ENCODE measurements at regions not wholly inside any gene's neighbourhood (a gene's known extent, or its start where the extent isn't known, plus 50 kb on each side); places are given as distances from the start of the nearest gene placed in this dataset.
"Not testable (repeated sequence)": the region's sequence is repeated elsewhere in the genome, so short reads cannot be mapped to it uniquely, and the experiment has no call there.

DNA sequence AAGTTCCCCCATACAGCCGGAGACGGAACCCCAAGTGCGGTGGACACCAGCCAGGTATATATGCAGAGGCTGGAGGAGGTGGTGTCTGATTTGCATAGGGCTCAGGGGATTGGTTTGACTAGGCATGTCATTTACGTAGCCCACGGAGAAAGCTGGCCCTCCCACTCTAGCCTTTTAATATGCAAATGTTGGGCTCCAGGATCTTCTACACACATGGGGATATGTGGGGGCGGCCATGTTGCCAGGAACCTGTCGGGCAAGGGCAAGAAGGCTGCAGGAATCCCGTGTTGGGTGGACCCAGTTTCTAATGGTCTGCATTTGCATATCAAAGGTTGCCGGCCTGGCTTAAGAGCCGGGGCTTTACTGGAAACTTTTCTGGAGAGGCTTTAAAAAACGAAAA is 57.4 kb downstream of the FTHL17 start:
- DNase-seq, result not testable (repeated sequence)

- DNase-seq, result no peak
Observed at GRCh38 chrX:31012509-31013025, 59.3 kb downstream of the FTHL17 start.

GRCh38 chrX:31007321-31007720 is 64.5 kb downstream of the FTHL17 start:
- no peak for DNase-seq

DNA sequence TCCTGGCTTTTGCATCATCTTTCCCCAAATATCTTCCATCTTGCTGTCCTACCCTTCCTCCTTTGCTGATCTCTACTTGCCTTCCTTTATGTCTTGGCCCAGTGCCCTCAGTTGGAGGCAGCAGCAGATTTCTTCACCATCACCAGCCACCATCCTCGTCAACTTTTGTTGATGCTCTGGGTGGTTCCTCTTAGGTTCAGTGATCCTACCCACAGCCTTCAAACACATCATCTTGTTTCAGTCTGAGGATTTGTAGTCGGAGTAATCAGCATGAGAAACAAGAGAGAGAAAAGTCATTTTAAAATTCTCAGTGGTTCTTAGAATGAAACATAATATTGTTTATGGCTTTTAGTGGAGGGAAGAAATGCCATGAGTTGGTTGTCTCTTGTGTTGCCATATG is 65.8 kb downstream of the FTHL17 start:
- DNase-seq, result no peak

DNA sequence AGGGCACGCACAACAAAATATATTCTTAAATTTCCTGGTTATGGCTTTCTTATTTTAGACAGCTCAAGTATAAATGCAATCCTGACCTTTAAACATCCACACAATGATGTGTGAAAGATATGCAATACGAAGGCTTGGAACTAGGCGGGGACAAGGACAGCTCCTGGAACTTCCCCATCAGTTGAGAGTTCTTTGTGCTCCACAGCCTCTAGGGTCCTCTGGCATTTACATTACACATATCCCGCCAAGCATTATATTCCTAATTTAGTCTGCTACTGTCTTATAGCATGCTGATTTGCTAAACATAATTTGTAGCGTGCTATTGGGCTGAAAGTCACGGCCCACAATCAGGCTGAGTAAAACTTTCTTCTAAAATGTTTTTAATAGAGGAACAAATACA is 74.4 kb downstream of the FTHL17 start:
- DNase-seq, result no peak

DNA sequence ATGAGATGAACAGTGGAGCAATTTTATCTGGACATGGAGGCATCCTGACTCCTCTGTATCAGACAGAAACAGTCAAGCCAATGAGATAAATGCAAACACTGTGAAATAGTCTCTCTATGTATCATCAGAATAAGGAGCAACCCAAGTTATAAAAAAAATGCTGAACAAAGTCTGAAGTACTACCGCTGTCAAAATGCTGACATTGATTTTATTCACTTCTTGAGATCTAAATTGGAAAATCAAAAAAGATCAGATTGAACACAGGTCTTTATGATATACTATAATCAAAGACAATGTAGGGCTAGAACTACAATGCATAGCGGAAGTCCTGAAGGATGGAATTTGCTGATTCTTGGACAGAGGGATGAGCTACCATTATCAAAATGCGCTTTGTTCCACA is 76.1 kb downstream of the FTHL17 start:
- DNase-seq, result no peak

- no peak for DNase-seq
Observed at GRCh38 chrX:30995060-30995700, 76.7 kb downstream of the FTHL17 start.

- DNase-seq, result not testable (repeated sequence)
Observed at GRCh38 chrX:30994018-30994417, 77.8 kb downstream of the FTHL17 start.

DNA sequence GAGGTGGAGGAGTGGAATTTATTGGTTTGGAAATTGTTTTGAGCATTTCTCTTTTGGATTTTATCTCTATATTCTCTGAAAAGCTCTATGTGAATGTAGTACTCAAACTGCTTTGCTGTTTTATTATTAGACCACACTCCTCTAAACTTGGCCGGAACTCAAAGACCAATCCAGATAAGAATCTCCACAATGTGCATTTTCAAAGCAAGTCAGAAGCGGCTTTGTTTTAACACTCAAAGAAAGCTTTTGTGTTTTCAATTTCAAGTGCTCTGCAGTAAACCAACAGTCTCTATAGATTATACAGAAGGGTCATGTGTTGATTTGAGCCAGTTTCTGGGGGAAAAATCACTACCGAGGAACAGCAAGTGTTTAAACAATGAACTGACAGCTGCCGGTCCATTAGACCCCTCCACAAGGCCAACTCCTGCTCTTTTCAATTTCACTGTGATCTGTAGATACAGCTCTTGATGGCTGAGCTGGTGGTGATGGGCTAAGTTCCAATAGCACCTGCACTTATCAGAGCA is 79.4 kb downstream of the FTHL17 start:
- DNase-seq, result no peak

- no peak for DNase-seq
Observed at GRCh38 chrX:30990361-30990760, 81.5 kb downstream of the FTHL17 start.

- DNase-seq, result no peak
Observed at GRCh38 chrX:30982467-30982866, 89.4 kb downstream of the FTHL17 start.

- no peak for DNase-seq
Observed at GRCh38 chrX:30981968-30982367, 89.9 kb downstream of the FTHL17 start.

DNA sequence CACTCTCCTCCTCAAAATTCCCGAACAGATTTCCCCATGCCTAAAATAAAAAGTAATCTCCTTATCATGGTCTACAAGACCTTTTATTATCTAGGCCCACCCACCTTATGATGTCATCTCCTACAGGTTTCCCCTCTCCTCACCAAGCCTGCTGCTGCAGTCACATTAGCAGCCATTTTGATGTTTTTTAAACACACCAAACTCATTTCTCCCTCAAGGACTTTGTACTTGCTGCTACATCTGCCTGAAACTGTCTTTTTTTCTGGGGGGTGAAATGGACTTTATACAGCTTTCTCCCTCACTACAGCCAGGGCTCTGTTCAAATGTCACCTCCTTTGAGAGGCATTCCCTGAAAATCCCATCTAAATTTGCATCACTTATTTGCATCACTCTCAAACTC is 90.2 kb upstream of the TAB3 start:
- DNase-seq, result no peak

- DNase-seq, result no peak
Observed at GRCh38 chrX:30975467-30975866, 86.4 kb upstream of the TAB3 start.

DNA sequence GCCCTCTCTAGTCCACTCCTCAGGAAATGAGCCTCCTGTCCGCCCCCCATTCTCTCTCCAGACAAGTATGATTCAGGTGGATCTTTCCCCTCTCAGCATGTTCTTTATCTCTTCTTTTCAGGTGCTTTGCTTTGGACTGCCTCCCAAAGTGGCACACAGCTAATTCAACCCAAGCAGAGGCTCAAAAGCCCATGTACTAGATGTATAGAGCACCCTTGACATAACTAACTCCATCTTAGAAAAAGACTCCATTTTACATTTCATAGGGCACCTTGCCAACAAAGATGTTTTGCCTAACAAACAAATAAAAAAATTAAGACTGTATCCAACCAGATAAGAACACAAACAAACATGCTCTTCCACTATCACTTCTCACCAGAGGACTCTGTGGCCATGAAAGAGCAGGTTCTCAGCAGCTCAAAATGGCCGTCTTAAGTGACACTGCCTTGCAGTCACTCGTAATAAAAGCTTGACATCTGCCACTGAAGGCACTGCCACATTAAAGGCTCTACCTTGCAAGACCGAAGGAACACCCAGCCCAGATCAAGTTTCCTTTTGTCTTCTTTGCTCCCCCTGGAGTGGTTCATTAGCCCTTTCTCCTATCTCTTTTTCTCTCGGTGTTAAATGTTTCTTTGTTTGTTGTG is 84.9 kb upstream of the TAB3 start:
- no peak for DNase-seq

DNA sequence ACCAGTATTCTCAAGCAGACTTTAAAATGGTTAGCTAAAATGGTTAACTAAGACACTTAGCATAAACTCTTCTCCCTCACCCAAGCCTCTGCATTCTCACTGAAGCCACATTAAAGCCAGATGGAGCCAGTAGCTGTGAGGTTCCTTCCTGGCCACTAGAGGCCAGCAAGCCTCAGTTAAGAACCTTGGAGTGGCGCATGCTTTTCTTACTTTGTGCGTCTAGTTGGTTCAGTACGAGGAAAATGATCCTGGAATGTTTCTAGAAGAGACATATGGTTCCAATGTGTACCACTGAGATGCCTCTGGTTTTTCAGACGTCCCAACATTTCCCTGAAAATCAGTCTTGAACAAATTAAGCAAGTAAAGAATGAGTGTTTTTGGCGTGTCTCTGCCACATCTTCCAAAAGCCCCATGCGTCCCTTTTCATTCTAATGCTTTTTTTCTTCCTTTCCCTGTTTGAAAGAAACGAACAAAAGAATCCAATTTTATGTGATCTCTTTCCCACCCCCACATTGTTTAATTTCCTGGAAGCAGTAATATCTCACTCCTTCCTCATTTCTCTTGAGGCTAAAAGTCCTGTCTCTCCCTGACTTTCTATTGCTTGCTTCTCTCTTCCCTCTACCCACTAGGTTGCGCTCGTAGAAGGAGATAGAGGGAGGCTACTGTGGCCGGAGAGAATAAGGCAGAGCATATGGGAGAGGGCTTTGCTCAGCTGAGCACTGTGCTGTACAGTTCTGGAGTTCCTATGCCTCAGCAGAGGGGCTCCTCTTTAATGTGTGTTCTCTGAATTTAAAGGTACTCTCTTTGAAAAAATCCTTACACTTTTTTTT is 82.9 kb upstream of the TAB3 start:
- peak; percentile 2 to 12 for DNase-seq

- DNase-seq, result no peak
Observed at GRCh38 chrX:30967516-30967915, 78.5 kb upstream of the TAB3 start.

- no peak for DNase-seq
Observed at GRCh38 chrX:30965767-30966166, 76.7 kb upstream of the TAB3 start.

- DNase-seq, result no peak
Observed at GRCh38 chrX:30961387-30962174, 72.5 kb upstream of the TAB3 start.

- DNase-seq, result no peak
Observed at GRCh38 chrX:30957753-30958152, 68.7 kb upstream of the TAB3 start.

DNA sequence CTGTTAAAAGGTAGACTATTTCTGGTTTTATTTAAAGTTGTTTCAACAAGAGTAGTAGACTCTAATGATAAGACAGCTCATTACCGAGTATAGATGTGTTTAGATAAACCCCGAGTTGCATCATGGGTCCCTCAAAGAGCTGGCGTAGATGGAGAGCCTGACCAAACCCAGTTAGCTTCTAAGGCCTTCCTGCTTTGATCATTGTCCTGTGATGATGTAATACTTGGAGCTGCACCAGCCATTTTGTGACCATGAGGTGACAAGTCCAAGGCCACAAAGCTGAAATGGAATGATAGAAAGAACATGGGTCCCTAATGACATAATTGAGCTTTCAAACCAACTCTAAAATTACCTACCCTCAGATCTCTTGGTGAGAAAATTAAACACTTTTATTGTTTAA is 66.6 kb upstream of the TAB3 start:
- DNase-seq, result no peak

DNA sequence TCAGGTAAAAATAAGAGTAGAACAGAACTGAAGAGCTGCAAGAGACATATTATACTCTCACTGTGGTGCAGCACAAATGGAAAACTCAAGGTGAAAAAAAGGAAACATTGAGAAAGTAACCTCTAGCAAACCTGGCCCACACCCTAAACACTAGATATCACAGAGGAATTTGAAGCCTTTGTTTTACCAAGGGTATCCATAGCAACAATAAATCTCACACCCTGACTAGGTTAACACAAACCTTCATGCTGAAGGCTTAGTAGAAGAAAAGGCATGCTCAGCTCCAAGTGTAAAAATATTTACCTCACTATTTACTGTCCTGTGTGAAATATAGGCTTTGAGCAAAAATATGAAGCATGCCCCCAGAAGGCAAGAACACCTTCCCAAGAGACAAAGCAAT is 61.9 kb upstream of the TAB3 start:
- DNase-seq, result no peak

DNA sequence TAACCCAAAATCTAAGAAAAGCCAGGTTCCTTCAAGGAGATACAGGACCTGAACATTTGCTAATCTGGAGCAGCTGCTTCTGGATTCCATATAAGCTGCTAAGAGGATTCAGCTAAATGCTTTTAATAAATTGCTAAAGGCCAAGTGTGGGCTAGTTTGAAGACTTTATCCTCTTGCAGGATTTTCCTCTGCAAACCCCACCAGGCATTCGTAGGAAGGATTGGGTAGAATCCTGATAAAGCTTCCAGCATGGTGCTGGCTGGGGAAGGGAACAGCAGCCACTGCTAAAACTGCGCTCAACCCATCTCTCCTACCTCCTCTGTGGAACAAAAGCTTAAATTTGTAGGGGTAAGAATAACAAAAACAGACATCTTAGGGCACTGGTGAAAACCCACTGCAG is 61.3 kb upstream of the TAB3 start:
- no peak for DNase-seq
